ENCODE measurements at regions not wholly inside any gene's neighbourhood (a gene's known extent, or its start where the extent isn't known, plus 50 kb on each side); places are given as distances from the start of the nearest gene placed in this dataset.
A peak's percentile ranks its signal among the peaks of the same experiment; 100 is the strongest.

DNA sequence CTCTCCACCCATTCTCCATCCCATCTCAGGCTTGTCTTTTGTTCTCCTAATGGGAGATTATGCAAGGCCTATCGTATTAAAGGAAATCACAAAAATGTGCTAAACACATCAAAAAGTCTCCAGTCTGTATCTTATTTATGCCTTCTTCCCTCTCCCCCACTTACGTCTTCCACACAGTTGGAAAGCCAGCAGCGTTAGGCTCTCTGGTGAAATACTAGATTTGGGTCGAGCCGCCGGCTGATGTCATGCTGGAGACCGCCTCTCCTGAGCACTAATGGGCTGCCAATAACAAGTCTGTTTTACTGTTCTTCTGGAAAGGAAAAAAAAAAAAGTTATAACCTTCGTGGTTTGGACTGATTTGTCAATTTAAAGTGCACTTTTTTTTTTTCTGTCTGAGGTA is 182.7 kb upstream of the SIX2 start:
- ChIA-PET CTCF (no interaction called here), POLR2A (no interaction called here)
- TF ChIP-seq ZNF384 (IDR thresholded peaks at IDR 0.05) (0 out of 2 replicates have a peak, but pooled peaks have one; percentile 23), TARDBP (IDR thresholded peaks at IDR 0.05) (no peak), SUZ12 (IDR thresholded peaks at IDR 0.05) (no peak), ARNT (IDR thresholded peaks at IDR 0.05) (no peak), HDGF (IDR thresholded peaks at IDR 0.05; ENCODE audit: borderline replicate concordance) (no peak), FOXA1 (IDR thresholded peaks at IDR 0.05) (no peak), L3MBTL2 (conservative IDR thresholded peaks at IDR 0.05) (no peak), FOXK2 (IDR thresholded peaks at IDR 0.05) (no peak), ELF4 (IDR thresholded peaks at IDR 0.05) (no peak), LEF1 (IDR thresholded peaks at IDR 0.05; ENCODE audit: borderline replicate concordance) (no peak), SP1 (IDR thresholded peaks at IDR 0.05) (no peak), CTBP1 (IDR thresholded peaks at IDR 0.05; ENCODE audit: borderline replicate concordance) (no peak)
- TF ChIP-seq, protein P1, sequence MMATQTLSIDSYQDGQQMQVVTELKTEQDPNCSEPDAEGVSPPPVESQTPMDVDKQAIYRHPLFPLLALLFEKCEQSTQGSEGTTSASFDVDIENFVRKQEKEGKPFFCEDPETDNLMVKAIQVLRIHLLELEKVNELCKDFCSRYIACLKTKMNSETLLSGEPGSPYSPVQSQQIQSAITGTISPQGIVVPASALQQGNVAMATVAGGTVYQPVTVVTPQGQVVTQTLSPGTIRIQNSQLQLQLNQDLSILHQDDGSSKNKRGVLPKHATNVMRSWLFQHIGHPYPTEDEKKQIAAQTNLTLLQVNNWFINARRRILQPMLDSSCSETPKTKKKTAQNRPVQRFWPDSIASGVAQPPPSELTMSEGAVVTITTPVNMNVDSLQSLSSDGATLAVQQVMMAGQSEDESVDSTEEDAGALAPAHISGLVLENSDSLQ (IDR thresholded peaks at IDR 0.05): 0 out of 2 replicates have a peak, but pooled peaks have one; percentile 19
- DNase-seq (ENCODE audit: extremely low spot score): no peak

DNA sequence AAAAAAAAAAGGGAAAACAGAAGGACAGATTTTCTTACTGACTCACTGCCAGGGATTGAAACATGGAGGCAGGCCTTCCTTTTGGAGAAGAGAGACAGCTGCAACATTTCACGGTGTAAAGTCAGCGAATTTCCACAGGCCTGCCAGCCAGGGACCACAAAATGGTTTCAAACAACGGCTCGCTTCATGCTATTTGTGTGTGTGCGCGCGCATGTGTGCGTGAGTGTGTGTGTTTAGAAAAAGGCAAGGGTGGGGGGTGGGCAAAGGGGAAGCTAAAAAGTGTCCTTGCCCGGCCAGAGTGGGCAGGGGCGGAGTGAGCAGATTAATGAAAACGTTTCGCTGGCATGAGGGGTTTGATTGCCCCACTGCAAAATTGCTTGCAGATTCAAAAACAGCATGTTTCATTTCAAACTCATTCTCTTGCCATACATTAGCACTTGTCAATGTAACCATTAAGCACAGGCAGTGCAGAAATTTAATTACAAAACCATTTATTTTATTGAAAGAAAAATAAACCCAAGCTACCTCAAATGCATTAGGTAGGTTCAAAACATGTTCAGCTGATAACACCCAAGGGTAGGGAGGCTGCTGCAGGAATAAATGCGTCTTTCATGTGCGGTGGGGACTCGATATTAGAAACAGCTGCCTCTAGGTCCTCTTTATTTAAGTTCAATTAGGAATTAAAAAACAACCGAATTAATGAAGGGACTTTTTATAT is 182.1 kb upstream of the SIX2 start:
- TF ChIP-seq NFRKB (IDR thresholded peaks at IDR 0.05) (no peak), CTBP1 (IDR thresholded peaks at IDR 0.05; ENCODE audit: borderline replicate concordance) (no peak)
- ChIA-PET POLR2A (no interaction called here), CTCF (no interaction called here)
- DNase-seq (ENCODE audit: extremely low spot score): no peak

DNA sequence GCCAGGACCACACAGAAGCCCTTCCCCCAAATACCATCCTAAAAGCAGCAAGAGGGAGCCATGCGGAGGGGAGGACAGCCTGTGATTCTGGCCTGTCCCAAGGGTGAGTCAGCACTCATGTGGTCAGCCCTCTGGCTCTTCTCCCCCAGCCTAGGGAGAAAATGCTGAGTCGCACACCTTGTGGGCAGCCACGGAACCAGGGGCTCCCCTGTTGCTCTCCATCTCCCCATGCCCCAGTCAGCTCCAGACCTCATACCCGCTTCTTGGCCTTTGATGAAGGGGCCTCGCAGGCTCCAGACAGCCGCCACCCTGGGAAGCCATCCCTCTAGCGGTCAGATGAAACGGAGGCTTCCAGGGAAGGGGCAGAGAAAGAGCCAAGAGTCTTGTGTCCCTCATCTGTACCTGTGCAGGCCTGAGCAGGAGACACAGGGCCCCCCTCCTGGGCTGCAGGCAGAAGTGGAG is 181.3 kb upstream of the SIX2 start:
- TF ChIP-seq NFRKB (IDR thresholded peaks at IDR 0.05) (no peak), SP1 (IDR thresholded peaks at IDR 0.05) (no peak), FOXK2 (IDR thresholded peaks at IDR 0.05) (no peak), FOXA1 (IDR thresholded peaks at IDR 0.05) (no peak)
- CTCF ChIA-PET: no interaction called here
- POLR2A ChIA-PET: no interaction called here
- no peak for DNase-seq (ENCODE audit: extremely low spot score)

DNA sequence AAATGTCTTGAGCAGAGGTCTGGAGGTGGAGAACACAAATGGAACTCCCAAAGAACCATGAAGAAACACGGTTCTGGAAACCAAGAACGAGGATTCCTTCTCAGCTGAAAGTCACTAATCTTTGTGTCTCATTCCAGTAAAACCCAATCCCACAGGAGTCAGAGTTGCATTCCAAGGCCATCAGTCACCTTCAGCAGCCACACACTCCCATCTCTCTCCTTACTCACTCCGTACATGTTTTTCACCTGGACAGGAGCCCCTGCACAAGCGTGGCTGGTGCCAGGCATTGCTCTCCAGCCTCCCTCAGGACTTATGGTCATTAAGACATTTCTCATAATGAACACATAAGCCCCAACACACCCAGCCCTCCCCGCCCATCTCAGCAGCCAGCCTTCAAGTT is 175.4 kb upstream of the SIX2 start:
- TF ChIP-seq HDGF (IDR thresholded peaks at IDR 0.05; ENCODE audit: borderline replicate concordance) (no peak), SP1 (IDR thresholded peaks at IDR 0.05) (no peak), FOXA1 (IDR thresholded peaks at IDR 0.05) (no peak), LEF1 (IDR thresholded peaks at IDR 0.05; ENCODE audit: borderline replicate concordance) (no peak)
- CTCF ChIA-PET: no interaction called here
- POLR2A ChIA-PET: no interaction called here
- DNase-seq (ENCODE audit: extremely low spot score): no peak

DNA sequence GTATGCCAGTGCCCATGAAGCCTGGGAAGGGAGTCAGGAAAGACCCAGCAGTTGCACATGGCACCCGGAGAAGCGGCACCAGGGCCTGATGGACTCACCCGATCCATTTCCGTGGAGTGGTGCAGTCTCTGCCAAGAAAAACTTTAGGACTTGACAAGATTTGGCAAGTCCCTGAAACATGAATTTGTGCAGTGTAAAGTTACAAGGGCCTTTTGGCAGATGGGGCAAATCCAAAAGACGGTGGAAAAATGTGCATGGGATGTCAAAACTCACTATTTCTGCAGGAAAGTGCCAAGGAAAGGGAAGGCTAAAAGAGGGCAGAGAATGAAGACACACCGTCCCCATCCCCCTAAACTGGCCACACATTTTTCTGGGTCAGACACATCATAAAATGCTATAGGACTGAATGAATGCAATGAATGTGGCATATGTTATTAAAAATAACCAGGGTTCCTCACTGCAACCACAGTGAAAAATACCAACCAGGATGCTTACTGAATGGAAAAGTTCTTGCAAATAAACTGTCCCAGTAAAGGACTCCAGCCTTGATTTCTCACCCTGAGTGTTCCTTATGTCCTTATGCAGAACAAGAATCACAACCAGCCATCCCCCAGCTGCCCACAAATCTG is 173.5 kb upstream of the SIX2 start:
- ChIA-PET CTCF (no interaction called here), POLR2A (no interaction called here)
- DNase-seq (ENCODE audit: extremely low spot score): no peak
- TF ChIP-seq SUZ12 (IDR thresholded peaks at IDR 0.05) (no peak), BHLHE40 (IDR thresholded peaks at IDR 0.05; ENCODE audit: borderline replicate concordance) (no peak), NFRKB (IDR thresholded peaks at IDR 0.05) (no peak), L3MBTL2 (conservative IDR thresholded peaks at IDR 0.05) (no peak), LEF1 (IDR thresholded peaks at IDR 0.05; ENCODE audit: borderline replicate concordance) (no peak), FOXM1 (IDR thresholded peaks at IDR 0.05; ENCODE audit: borderline replicate concordance) (no peak), FOXK2 (IDR thresholded peaks at IDR 0.05) (no peak), ZNF384 (IDR thresholded peaks at IDR 0.05) (no peak), FOXA1 (IDR thresholded peaks at IDR 0.05) (no peak), SP1 (IDR thresholded peaks at IDR 0.05) (no peak), ARNT (IDR thresholded peaks at IDR 0.05) (no peak), HDGF (IDR thresholded peaks at IDR 0.05; ENCODE audit: borderline replicate concordance) (no peak), CTBP1 (IDR thresholded peaks at IDR 0.05; ENCODE audit: borderline replicate concordance) (no peak), TARDBP (IDR thresholded peaks at IDR 0.05) (no peak), ELF4 (IDR thresholded peaks at IDR 0.05) (no peak)
- TF ChIP-seq, protein P1 (IDR thresholded peaks at IDR 0.05): no peak

DNA sequence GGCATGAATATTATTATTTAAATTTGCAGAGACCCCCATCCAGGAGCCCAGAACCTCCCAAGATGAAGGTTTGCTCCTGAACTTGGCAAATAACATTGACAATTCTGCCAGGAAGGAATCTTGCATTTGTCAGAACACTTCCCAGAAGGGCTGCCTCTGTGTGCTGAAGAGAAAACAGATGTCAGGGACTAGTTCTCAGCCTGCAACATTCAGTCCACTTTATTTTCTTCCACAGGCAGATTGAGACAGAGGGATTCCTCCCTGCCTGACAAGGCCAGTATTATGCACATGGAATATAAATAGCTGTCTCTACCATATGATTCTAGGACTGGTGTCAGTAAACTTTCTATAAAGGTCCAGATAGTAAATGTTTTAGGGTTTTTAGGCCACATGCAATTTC is 171.5 kb upstream of the SIX2 start:
- no peak for TF ChIP-seq LEF1 (IDR thresholded peaks at IDR 0.05; ENCODE audit: borderline replicate concordance)
- no peak for TF ChIP-seq FOXM1 (IDR thresholded peaks at IDR 0.05; ENCODE audit: borderline replicate concordance)
- no peak for TF ChIP-seq FOXA1 (IDR thresholded peaks at IDR 0.05)
- TF ChIP-seq SP1 (IDR thresholded peaks at IDR 0.05): no peak
- no peak for TF ChIP-seq ELF4 (IDR thresholded peaks at IDR 0.05)
- TF ChIP-seq TARDBP (IDR thresholded peaks at IDR 0.05): no peak
- TF ChIP-seq L3MBTL2 (conservative IDR thresholded peaks at IDR 0.05): no peak
- no peak for TF ChIP-seq SUZ12 (IDR thresholded peaks at IDR 0.05)
- TF ChIP-seq, protein P1 (IDR thresholded peaks at IDR 0.05): no peak
- TF ChIP-seq NFRKB (IDR thresholded peaks at IDR 0.05): no peak
- no peak for TF ChIP-seq CTBP1 (IDR thresholded peaks at IDR 0.05; ENCODE audit: borderline replicate concordance)
- no peak for TF ChIP-seq ZNF384 (IDR thresholded peaks at IDR 0.05)
- TF ChIP-seq ARNT (IDR thresholded peaks at IDR 0.05): no peak
- no peak for TF ChIP-seq HDGF (IDR thresholded peaks at IDR 0.05; ENCODE audit: borderline replicate concordance)
- TF ChIP-seq BHLHE40 (IDR thresholded peaks at IDR 0.05; ENCODE audit: borderline replicate concordance): no peak
- no peak for TF ChIP-seq FOXK2 (IDR thresholded peaks at IDR 0.05)
- CTCF ChIA-PET: interaction anchor here (0.7 kb wide), 1 partner anchor 14 kb away, joined by 6 read pairs; no protein-coding TSS in a partner anchor
- POLR2A ChIA-PET: no interaction called here
- no peak for DNase-seq (ENCODE audit: extremely low spot score)
